NCI-H226 (cell line): ENCODE measurements at regions not wholly inside any gene's neighbourhood (a gene's known extent, or its start where the extent isn't known, plus 50 kb on each side); places are given as distances from the start of the nearest gene placed in this dataset.
A peak's percentile ranks its signal among the peaks of the same experiment; 100 is the strongest.

Source experiments
- DNase-seq: peaks from one replicate; pipeline ENCODE4 v3.0.0-alpha.2; 2015

DNA sequence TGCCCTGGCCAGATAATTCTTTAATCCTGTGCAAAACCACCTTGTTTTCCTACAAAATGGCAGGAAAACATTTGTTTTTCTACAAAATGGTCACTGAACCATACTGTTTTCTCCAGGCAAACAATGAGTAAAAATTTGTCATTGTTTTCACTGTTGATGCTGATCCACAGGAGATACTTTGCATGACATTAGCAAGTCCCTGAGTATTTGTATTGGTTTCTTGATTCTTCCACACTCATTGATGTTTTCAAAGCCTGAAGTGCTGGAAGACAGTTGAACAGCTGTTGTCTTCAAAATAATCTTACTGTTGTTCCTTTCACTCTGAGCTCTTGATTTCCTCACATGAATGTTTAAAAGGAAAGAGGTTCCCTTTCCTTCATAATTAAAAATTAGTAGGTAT is 123.1 kb upstream of the HTR2A start:
- DNase-seq: no peak

DNA sequence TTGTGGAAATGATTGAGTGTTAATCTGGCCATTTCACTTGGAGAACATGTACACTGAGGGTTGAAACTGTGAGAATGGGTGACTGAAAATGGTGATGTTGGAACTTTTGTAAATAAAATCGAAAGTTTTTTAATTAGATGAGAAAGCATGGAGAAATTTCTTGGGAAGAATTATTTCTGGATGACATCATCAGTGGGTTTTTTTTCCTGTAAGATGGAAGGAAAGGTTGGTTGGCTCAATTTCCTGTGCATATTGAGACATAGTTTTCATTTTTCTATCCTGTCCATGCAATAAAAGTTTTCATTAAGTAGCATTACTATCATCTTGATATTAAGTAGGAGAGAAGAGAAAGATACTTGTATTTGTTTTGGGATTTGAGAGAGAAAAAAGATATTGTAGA is 120.6 kb upstream of the HTR2A start:
- no peak for DNase-seq

DNA sequence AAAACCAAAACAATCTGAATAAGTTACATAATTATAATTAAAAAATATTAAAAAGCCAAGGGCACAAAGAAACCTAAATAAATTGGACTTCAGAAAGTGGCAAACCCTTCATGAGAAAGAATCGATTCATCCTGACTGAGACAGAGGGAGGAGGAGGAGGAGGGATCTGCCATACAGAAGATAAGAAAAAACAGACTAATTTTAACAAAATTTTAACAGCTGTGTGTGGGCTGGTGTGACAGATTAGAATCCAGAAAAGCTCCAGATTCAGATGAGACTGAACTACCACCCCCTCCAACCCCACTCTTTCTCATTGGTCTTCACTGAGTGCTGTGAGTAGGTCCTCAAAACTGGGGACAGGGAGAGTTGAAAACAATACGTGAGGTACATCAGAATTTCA is 111.5 kb upstream of the HTR2A start:
- DNase-seq: no peak

DNA sequence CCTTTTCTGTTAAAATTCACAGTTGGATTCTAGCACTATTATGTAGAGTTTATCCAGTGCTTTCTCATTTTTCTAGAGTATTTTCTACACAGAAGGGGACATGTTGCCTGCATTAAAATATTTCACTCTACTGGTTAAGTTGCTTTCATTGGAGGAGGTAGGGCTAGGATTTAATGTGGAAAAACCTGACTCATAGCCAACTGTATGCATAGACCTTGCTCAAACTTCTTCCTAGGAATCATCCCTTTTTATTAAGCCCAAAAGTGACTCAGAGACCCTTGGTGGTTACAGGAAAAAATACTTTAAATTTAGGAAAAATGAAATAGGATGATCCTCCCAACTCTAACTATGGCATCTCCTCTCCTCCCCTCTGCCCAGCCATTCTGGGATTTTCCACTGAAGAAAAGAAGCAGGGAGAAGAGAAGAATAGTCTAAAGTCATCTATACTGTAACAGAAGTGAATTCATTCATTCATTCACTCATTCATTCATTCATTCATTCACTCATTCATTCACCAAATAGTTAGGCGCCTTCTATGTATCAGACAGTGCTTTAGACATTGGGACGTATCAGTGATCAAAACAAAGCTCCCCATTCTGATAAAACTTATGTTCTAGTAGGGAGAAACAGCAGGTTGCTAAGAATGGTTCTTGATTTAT is 109.0 kb upstream of the HTR2A start:
- no peak for DNase-seq

DNA sequence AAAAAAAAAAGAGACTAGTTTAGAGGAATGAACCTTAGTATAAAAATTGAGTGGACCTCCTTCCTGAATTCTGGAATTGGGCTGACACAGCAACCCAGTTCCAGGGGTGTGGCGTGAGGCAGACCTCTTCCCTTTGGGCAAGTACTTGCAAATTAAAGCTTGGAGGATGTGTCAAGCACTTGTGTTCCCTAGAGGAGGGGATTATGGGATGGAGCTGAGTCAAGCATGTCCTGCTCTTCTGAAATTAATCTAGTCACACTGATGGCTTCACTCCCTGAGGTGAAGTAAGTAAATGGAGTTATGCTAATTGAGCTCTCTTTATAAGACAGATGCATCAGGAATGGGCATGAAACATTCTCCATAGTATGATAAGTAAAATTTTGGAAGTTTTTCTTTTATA is 107.7 kb upstream of the HTR2A start:
- DNase-seq: no peak

DNA sequence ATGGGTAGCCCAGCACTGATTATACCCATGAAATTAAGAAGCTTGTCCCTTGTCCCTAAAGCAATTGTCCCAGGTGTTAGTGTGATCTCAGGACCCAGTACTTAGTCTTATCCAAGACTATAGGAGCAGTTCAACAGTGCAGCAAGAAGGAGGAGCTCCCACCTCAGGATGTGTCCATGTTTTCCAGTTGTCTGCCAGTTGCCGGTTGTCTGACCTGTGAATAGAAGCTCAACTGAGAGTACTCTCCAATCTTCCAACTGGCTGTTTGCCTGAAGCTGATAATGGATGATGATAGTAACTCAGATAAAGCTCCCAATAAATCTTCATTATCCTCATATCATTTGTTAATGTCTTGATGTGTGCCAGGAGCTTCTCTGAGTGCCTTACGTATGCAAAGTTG is 107.2 kb upstream of the HTR2A start:
- DNase-seq: peak; percentile 62

DNA sequence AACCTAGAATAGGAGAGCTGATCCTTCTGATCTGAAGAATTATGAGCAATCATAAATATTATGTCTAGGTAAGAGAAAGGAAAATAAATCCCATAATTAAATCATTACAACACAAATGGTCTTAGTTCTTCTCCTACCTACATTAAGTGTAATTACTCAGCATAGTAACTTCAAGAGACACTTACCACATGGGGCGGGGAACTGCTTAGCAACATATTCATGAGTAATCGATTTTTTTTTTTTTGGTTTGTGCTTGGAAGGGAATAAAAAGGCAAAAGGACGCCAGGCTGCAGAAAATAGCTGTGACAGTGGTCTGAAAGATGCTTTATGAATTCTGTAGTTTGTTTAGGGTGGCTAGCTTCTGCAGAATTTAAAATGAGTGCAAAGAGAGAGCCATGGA is 103.3 kb upstream of the HTR2A start:
- no peak for DNase-seq

DNA sequence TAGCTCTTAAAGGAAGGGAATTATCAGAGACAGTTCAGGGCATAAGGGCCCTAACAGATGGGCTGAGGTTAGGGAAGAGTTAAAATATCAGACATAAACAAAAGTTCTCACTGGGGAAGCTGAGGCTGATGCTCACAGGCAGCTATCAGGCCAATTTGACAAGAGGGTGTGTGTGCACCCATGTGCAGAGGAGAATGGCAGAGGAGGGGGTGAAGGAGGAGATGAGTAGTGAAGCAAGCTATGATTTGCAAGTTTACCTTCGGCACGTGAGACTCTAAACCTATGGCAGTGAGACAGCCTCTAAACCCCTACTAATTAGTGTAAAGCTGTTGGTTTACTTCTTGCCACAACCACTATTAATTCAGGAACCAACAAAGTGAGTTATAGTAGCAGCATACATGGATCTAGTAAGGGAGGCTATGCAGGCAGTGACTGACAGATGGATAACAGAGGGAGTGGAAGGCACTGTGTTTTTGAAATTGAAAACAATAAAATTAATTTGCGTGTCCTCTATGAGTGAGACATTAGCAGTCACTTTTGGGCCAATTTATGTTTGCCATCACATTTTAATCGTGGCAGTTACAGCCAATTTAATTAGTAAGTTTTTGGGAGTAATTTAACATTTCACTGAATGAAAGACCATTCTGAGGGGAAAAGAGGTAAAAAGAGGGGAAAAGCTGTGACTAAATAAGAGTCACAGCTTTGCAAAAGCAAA is 99.6 kb upstream of the HTR2A start:
- DNase-seq: no peak

DNA sequence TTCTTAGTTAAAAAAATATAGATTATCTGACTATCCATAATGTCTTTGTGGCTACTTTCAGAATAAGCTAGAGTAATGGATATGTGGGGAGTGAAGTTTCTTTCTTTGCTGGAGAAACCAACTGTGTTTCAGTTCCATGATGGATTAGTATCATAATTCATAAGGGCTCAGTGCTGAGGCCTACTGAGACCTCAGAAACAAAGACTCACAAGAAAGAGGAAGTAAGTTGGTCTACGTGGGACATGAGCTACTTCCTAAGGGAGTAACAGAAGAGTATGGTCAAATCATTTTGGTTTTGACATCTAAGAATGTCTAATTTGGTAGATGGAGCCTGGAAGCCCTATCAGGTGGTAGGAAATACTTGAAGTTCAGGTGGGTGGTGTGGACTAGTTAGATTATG is 99.0 kb upstream of the HTR2A start:
- no peak for DNase-seq

DNA sequence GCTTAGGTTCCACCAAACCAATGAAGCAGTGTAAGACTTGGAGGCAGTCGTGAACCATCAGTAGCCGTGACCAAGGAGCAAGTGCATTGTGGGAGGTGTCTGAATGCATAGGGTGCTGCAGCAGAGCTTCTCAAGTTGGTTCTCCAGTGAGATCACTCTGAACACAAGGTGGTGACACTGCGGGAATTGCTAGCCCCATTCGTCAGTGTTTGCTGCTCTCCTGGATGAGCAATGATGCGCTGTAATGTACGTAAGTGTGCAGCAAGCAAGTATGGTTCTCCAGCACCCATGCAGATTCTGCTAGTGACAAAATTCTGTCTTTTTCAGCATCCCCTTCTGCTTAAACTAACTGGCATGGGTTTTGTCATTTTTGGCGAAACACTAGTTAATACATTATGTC is 97.6 kb upstream of the HTR2A start:
- DNase-seq: no peak

DNA sequence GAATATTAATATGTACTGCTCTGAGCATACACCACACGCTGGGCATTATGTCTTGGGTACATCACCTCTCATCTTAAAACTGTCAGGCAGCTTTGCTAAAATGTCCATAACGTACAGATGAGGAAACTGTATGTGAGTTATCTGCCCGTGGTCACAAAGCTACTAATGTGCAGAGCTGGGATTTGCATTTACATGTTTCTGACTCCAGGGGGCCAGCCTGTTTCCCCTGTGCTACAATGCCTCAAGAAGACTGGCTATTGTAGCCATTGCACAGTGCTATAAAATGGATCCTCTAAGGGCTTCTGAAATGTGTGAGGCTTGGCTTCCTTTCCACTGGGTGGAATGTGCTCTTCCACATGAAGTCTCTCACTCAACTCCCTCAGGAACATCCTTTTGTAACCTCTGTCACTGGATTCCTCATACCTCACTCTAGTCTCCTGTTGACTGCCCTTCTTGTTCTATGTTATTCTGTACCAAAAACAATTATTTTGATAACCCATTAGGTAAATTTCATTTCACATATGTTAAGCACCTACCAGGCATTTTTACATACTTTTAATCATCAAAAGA is 95.6 kb upstream of the HTR2A start:
- no peak for DNase-seq

DNA sequence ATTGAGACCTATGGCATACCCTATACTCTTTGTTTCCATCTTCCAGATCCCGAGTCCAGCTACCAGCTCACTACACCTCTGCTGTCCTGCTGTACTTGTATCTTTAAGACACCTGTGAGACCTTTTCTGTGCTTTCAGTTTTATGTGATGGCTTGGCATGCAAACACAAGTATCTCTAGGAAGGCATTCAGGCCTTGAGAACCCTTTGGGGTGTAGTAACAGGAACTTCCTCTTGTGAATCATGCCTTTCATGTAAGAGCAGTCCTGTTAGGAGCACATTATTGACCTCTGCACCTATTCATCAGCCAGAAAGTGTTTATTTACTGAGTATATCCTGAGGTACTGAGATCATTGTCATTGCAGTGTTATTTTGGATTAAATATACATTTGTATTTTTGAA is 87.0 kb upstream of the HTR2A start:
- peak; percentile 33 for DNase-seq

DNA sequence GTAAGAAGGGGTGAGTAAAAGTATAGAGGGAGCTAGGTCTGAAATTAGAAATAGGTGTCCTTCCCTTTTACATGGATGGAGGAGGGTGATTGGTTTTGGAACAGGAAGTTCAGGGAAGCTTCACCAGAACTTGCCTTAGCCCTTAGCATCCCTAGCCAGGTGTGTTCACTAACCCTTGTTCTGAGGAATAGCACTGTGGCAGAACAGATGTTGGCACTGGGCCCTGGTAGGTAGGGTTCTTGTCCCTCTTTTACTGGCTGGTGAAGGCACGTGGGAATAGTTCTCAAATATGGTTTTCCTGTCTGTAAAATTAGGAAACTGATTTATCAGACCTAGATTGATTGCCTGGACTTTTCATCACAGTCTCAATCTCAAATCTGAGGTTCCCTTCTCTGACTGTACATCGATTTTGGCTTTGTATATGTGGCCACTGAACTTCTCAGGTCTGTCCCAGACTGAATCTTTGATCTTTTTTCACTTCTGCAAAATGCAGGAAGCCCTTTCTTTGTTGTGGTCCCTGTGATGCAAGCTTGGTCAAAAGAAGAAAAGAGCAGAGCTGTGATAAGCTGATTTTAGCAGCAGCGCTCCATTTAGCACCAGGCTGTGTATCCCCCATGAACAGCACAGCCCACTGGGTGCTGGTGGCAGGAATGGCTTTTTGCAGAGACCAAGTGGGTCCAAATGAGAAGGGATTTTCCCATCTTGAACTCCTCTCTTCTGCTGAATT is 86.2 kb upstream of the HTR2A start:
- no peak for DNase-seq

DNA sequence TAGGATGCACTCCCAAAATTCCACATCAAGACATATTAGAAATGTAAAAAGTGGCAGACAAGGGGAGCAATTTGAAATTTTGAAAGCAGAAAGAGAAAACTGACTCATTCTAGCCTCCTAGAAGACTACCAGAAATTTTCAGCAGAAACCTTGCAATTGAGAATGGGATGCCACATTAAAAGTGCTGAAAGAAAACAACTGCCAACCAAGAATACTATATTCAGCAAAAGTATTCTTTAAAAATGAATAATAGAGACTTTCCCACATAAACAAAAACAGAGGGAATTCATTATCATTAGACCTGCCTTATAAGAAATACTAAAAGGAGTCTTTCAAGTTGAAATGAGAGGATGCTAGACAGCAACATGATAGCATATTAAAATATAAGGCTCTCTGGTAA is 78.3 kb upstream of the HTR2A start:
- DNase-seq: no peak

DNA sequence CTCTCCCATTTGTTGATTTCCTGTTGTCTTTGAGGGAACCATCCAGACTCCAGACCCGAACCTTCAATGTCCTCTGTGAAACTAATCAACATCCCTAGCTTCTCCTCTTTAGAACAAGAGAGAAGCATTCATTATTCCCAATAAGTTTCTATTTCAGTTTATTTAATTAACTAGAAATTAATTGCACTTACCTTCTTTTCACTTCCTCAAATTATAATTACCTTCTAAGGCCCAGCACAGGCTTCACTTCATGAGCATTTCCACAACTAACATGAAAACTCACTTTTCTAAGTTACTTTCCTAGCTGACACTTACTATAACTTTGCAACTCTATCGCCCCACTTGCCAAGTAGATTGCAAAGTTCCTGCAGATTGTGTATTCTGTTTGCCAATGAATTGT is 71.6 kb upstream of the HTR2A start:
- DNase-seq: no peak

DNA sequence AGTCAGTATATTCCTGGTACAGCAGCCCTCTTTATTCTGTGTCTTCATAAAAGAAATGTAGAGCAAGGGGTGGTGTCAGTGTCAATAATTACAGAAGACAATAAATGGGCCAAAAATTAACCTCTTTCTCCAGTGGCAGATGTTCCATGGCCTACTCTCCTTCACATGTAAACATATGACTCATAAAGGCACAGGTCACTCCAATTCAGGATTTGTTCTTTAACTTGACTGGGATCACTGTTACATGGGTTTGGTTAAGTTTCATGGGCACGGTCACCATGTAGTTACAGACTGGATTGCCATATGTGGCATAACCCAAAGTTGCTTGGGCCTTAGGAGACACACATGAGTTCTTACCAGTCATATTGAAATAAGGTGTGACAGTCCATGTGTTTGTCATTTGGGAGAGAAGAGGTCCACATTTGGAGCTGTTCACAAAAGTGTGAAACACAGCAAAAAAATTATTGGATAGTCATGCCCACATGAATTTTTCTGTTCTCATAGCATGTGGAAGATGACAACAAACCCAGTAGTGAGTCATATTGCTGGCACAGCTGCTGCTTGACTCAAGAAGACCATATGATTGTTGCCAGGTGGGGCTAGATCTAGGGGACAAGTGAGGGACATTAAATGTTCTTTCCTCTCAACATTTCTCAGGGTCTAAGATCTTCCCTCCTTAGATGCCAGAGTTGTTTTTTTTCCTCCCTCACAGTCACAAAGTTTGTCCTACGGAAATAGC is 68.1 kb upstream of the HTR2A start:
- no peak for DNase-seq

DNA sequence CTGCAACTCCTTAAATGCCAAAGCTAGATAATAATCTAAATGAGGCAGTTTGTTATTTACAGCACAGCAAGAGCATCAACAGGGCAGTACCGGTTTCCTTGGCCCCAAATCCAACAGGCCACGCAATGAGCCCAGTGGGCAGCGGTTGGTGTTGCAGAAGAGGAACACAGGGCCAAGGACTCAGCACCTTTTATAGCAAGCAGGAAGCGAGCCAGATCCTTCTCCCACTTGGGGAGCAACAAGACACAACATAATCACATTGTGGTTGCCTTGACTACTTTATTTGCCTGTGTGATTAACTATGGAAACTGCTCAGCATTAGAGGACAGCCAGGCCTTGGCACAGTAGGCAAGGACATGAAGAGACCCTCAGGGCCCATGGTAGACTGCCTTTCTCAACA is 67.1 kb upstream of the HTR2A start:
- DNase-seq: no peak

DNA sequence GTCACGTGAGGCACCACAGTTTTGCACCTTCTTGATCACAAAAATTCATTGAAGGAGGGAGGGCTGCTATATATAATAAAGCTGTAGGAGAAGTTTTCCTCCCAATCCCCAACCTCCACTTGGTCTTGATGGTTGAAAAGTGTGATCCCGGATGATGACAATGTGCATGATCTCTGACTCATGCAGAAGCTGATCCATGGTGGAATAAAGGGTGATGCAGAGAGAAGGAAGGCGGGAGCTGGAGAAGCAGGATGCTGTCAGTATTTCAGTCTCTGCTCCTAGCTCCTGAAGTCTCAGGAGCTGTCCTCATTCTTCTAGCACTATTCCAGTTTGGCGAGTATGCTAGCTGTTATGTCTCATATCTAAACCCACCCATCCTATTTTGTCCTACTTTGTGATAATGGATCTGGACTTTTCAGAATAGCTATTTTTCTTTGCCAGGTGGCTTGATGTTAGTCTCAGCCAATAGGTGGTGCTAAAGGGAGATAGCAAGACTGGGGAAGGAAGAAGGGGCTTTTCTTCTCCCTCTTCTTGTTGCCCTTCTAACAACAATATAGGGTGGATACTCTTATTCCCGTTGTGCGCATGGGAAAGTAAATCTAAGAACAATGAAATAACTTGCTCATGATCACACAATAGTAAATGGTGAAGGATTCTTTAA is 65.6 kb upstream of the HTR2A start:
- DNase-seq: peak; percentile 41

DNA sequence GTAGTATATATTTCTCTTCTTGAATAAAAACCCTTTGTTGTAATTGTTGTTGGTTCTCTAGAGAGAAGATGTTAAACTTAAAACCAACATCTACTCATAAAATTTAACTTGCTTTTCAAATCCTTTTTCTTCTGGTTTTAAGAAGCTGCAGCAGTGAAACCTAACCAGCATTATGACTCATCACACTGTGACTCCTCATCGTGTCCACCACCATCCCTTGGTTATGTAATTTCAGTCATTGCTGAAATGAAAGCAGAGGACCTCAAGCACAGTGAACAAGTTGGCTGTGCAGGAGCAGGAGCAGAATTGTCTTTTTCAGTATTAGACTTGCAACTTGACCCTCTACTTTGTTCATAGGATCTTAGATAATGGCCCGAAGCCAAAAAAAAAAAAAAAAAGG is 64.9 kb upstream of the HTR2A start:
- DNase-seq: peak; percentile 66

DNA sequence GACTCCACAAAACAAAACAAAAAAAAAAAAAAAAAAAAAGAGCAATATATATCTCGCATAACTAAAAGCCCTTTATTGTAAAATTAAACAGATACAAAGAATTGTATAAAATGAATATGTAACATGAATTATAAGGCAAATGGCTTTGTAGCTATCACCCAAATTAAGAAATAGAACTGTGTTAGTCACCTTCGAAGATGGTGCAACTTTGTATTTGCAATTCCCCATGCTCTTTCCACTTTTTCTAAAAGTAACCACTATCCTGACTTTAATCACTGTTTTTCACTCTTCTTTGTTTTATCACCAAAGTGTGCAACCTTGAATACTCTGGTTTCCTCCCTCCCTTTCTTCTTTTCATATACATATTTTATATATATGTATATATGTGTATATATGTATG is 57.1 kb upstream of the HTR2A start:
- DNase-seq: no peak

DNA sequence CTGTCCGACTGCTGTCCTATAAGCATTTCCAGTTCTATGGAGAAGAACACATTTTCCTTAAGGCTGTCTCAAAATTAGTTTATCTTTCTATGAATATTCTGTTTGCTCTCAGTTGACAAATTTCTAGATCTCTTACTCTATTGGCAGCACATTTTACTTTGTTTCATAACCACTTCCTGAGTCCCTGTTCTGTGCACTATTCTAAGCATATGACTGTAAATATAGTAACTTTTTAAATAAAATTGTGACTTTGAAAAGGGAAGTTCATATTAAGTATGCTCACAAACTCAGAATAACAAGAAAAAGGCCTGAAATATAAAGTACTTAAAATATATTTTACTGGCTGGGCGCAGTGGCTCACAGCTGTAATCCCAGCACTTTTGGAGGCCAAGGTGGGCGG is 56.5 kb upstream of the HTR2A start:
- no peak for DNase-seq

DNA sequence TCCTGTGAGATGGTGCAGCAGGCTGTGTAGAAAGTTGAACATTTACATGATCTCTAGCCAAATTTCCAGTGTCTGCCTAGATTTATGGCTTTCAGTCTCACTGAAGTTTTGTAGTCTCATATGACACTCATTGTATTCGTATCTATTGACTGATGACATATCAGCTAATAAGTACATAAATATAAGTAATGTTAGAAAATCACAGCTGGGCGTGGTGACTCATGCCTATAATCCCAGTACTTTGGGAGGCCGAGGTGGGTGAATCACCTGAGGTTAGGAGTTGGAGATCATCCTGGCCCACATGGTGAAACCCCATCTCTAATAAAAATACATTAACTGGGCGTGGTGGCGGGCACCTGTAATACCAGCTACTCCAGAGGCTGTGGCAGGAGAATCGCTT is 54.7 kb upstream of the HTR2A start:
- DNase-seq: peak; percentile 40

DNA sequence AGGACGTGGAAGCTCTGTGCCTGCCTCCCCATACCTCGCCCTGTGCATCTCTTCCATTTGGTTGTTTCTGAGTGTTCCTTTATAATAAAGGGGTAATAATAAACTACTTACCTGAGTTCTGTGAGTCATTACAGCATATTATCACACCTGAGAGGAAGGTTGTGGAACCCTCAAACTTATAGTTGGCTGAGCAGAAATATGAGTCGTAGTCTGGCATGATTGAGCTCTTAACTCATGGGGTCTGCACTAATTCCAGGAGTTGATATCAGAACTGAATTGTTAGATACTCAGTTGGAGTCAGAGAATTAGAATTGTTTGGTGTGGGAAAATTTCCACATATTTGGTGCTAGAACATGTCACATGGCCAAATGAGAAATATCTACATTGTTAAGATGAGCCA is 52.4 kb upstream of the HTR2A start:
- DNase-seq: peak; percentile 39
